SK-N-SH (cell line): ENCODE measurements at regions not wholly inside any gene's neighbourhood (a gene's known extent, or its start where the extent isn't known, plus 50 kb on each side); places are given as distances from the start of the nearest gene placed in this dataset.
A peak's percentile ranks its signal among the peaks of the same experiment; 100 is the strongest.

ENCODE experiments used
- CTCF ChIA-PET: fragments of 300-600, 350-600 bp; formaldehyde crosslinking; extraction: SDS; loops from one replicate; lab custom pipeline; 2021; lab: Yijun Ruan, JAX
- POLR2A ChIA-PET: fragments of 350-600 bp; sonication (Branson Sonifier 250); formaldehyde crosslinking; extraction: SDS; loops from one replicate; lab custom pipeline; 2020; ENCODE audit warnings: antibody characterized with exemption, inconsistent platforms; lab: Yijun Ruan, JAX
- DNase-seq: peaks from one replicate; pipeline ENCODE4 v3.0.0; 2012
- H2AFZ ChIP-seq: fragments of 200-600 bp; sonication (generic); 2 replicates; pipeline ENCODE4 v1.8.1; 2016; ENCODE audit warnings: antibody characterized with exemption, mild to moderate bottlenecking, low read depth
- H3F3A ChIP-seq: fragments of 200-600 bp; sonication (generic); replicated peaks from 2 replicates; pipeline ENCODE3; 2016; ENCODE audit warnings: antibody characterized with exemption, mild to moderate bottlenecking; ENCODE audit not compliant: insufficient read depth
- H3K27ac ChIP-seq, 2 experiments: fragments of 200-500 bp in 1 of 2; fragments of 200-600 bp in 1 of 2; sonication (Bioruptor generic) in 1 of 2; sonication (generic), shearing (Covaris generic) in 1 of 2; 2 replicates each; pipeline versions ENCODE4 v1.5.1 to v1.6.1; 2014 to 2016; ENCODE audit warnings: low read depth in 2 of 2, inconsistent platforms in 1 of 2, low read length in 1 of 2, mild to moderate bottlenecking in 1 of 2, mixed read lengths in 1 of 2
- H3K27me3 ChIP-seq: fragments of 200-600 bp; sonication (generic), shearing (Covaris generic); 2 replicates; pipeline ENCODE4 v1.6.1; 2016; ENCODE audit warnings: mixed run types; ENCODE audit not compliant: insufficient read depth
- H3K36me3 ChIP-seq, 2 experiments: fragments of 200-500 bp in 1 of 2; fragments of 200-600 bp in 1 of 2; sonication (Bioruptor generic) in 1 of 2; sonication (generic) in 1 of 2; replicated peaks in 1 of 2; 2 replicates each; pipeline versions ENCODE3 to v1.5.1; 2014 to 2016; ENCODE audit warnings: low read length in 1 of 2, mild to moderate bottlenecking in 1 of 2; ENCODE audit not compliant: insufficient read depth in 2 of 2, control insufficient read depth in 1 of 2
- H3K4me1 ChIP-seq, 2 experiments: fragments of 200-500 bp in 1 of 2; fragments of 200-600 bp in 1 of 2; sonication (Bioruptor generic) in 1 of 2; sonication (generic), shearing (Covaris generic) in 1 of 2; 2 replicates each; pipeline versions ENCODE4 v1.5.1 to v1.6.1; 2014 to 2016; ENCODE audit warnings: low read depth in 1 of 2, low read length in 1 of 2, mixed run types in 1 of 2; ENCODE audit not compliant: insufficient read depth in 2 of 2, control insufficient read depth in 1 of 2
- H3K4me2 ChIP-seq: fragments of 200-600 bp; sonication (generic), shearing (Covaris generic); 2 replicates; pipeline ENCODE4 v1.6.1; 2017; ENCODE audit warnings: mixed run types
- H3K4me3 ChIP-seq, 2 experiments: fragments of 200-500 bp in 1 of 2; fragments of 200-600 bp in 1 of 2; sonication (Bioruptor generic) in 1 of 2; sonication (generic), shearing (Covaris generic) in 1 of 2; 2 replicates each; pipeline versions ENCODE4 v1.5.1 to v1.8.1; 2014 to 2016; ENCODE audit warnings: low read depth in 2 of 2, inconsistent platforms in 1 of 2, low read length in 1 of 2, mild to moderate bottlenecking in 1 of 2, mixed read lengths in 1 of 2, moderate library complexity in 1 of 2
- H3K79me2 ChIP-seq: fragments of 200-600 bp; sonication (generic); 2 replicates; pipeline ENCODE4 v1.8.1; 2017; ENCODE audit warnings: mild to moderate bottlenecking; ENCODE audit not compliant: insufficient read depth
- H3K9ac ChIP-seq: fragments of 200-600 bp; sonication (generic); 2 replicates; pipeline ENCODE4 v1.6.1; 2017; ENCODE audit warnings: mixed run types
- H3K9me2 ChIP-seq: fragments of 200-600 bp; sonication (generic); 2 replicates; pipeline ENCODE4 v1.6.1; 2017; ENCODE audit warnings: mixed run types
- H3K9me3 ChIP-seq: fragments of 200-600 bp; sonication (generic); 2 replicates; pipeline ENCODE4 v1.6.1; 2017; ENCODE audit warnings: mixed run types, mild to moderate bottlenecking, moderate library complexity
- H4K20me1 ChIP-seq: fragments of 200-600 bp; sonication (generic); 2 replicates; pipeline ENCODE4 v1.6.1; 2017; ENCODE audit warnings: mild to moderate bottlenecking, mixed run types; ENCODE audit not compliant: insufficient read depth
- CHD2 ChIP-seq: fragments of 150-350 bp; IDR thresholded peaks from 2 replicates; pipeline ENCODE4 v1.6.1; 2018; ENCODE audit warnings: low read length; ENCODE audit not compliant: partially characterized antibody
- ELF1 ChIP-seq: IDR thresholded peaks from 2 replicates; pipeline ENCODE4 v1.4.0; 2012
- GATA2 ChIP-seq: sonication (generic); formaldehyde crosslinking; IDR thresholded peaks from 2 replicates; pipeline ENCODE4 v1.5.0; 2020; ENCODE audit warnings: mild to moderate bottlenecking, missing genetic modification reagents
- MXI1 ChIP-seq: IDR thresholded peaks from 2 replicates; pipeline ENCODE4 v1.6.1; 2012; ENCODE audit warnings: mild to moderate bottlenecking, low read depth, low read length, improper control_type of control experiment
- POLR2AphosphoS5 ChIP-seq: IDR thresholded peaks from 2 replicates; pipeline ENCODE4 v1.6.1; 2012; ENCODE audit warnings: low read depth, low read length
- RAD21 ChIP-seq: IDR thresholded peaks from 2 replicates; pipeline ENCODE4 v1.6.1; 2012; ENCODE audit warnings: mild to moderate bottlenecking, low read length
- RFX5 ChIP-seq: IDR thresholded peaks from 2 replicates; pipeline ENCODE4 v1.6.1; 2012; ENCODE audit warnings: mild to moderate bottlenecking, improper control_type of control experiment, low read length
- TEAD4 ChIP-seq: IDR thresholded peaks from 2 replicates; pipeline ENCODE4 v1.4.0; 2012; ENCODE audit warnings: mild to moderate bottlenecking, borderline replicate concordance; ENCODE audit not compliant: insufficient read depth
- YY1 ChIP-seq: IDR thresholded peaks from 2 replicates; pipeline ENCODE4 v1.4.0; 2012; ENCODE audit warnings: low read depth, mild to moderate bottlenecking
- WGBS: methylation state at CpG from one replicate; pipeline ENCODE4 v1.1.6; 2017; ENCODE audit warnings: low lambda C conversion rate; 5-methylcytosine and 5-hydroxymethylcytosine counted together
- TF ChIP-seq, protein P1 (sequence below): fragments of 150-350 bp; IDR thresholded peaks from 2 replicates; pipeline ENCODE4 v1.6.1; 2016; ENCODE audit warnings: mild to moderate bottlenecking, low read depth, low read length
- TF ChIP-seq, protein P2 (sequence below): IDR thresholded peaks from 2 replicates; pipeline ENCODE4 v1.4.0; 2012; ENCODE audit warnings: low read depth, borderline replicate concordance
- TF ChIP-seq, protein P3 (sequence below): fragments of 150-350 bp; IDR thresholded peaks from 2 replicates; pipeline ENCODE4 v1.6.1; 2017; ENCODE audit warnings: antibody characterized with exemption, low read length, low read depth, borderline replicate concordance
- TF ChIP-seq, protein P4 (sequence below): IDR thresholded peaks from 2 replicates; pipeline ENCODE4 v1.6.1; 2012; ENCODE audit warnings: mild to moderate bottlenecking, low read depth, low read length, moderate library complexity

DNA sequence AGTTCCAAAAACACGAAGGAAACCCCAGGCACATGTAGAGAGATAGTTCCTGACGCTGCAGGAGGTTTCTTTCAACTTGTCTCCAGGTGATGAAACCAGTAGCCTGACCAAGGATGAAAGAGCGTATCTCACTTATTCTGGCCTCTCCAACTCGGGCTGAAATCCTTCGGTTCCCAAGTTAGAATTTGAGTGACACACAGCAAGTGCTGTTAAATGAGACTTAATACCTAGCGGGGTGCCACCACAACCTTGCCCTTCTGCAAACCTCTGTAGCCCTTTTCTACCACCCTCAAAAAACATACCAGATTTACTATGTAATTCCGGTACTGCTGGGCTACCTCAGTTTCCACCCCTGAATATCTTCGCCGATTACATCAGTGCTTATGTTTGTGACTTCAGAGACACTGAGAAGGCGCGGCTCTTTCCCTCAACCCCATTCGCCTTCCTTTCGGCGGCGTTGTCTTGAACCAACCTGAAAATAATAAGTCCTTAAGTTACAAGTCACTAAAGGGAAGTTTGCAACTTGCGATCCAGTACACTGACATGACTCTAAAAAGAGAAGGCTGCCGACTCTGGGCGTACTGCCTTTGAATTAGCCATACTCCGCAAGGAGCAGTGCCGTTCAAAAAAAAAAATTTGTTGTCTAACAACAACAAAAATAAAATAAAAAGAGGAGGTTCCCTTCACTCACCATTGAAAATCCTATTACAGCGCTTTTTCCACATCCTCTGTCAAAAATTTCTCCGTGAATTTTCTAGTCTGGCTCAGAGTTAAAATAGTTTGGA lies 194.9 kb upstream of the ZNF184 start:
- Histone ChIP-seq H3K79me2 (no peaks in the 10 kb centered on the region), H3K4me3 (peak overlapping the region in 1 of 2 experiments; percentile 5; a peak in 1 of 4 replicates), H2AFZ (no peak overlapping the region), H3K27ac (no peak overlapping the region), H3K4me1 (no peaks in the 10 kb centered on the region; a peak in 2 of 4 replicates), H3K9me3 (no peaks in the 10 kb centered on the region), H4K20me1 (no peaks in the 10 kb centered on the region), H3K36me3 (no peaks in the 10 kb centered on the region), H3K9ac (no peak overlapping the region), H3K27me3 (peaks cover 37% of the 10 kb centered on the region), H3F3A (peaks cover 42% of the 10 kb centered on the region), H3K9me2 (no peaks in the 10 kb centered on the region), H3K4me2 (peak overlapping the region; percentile 76)
- POLR2A ChIA-PET: no interaction called here
- TF ChIP-seq TEAD4 (no peak), CHD2 (no peak), RFX5 (no peak), POLR2AphosphoS5 (no peak), ELF1 (no peak), YY1 (no peak), RAD21 (no peak), GATA2 (CRISPR knock-in tag) (no peak), MXI1 (no peak)
- TF ChIP-seq, protein P1, sequence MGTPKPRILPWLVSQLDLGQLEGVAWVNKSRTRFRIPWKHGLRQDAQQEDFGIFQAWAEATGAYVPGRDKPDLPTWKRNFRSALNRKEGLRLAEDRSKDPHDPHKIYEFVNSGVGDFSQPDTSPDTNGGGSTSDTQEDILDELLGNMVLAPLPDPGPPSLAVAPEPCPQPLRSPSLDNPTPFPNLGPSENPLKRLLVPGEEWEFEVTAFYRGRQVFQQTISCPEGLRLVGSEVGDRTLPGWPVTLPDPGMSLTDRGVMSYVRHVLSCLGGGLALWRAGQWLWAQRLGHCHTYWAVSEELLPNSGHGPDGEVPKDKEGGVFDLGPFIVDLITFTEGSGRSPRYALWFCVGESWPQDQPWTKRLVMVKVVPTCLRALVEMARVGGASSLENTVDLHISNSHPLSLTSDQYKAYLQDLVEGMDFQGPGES: no peak
- TF ChIP-seq, protein P2, sequence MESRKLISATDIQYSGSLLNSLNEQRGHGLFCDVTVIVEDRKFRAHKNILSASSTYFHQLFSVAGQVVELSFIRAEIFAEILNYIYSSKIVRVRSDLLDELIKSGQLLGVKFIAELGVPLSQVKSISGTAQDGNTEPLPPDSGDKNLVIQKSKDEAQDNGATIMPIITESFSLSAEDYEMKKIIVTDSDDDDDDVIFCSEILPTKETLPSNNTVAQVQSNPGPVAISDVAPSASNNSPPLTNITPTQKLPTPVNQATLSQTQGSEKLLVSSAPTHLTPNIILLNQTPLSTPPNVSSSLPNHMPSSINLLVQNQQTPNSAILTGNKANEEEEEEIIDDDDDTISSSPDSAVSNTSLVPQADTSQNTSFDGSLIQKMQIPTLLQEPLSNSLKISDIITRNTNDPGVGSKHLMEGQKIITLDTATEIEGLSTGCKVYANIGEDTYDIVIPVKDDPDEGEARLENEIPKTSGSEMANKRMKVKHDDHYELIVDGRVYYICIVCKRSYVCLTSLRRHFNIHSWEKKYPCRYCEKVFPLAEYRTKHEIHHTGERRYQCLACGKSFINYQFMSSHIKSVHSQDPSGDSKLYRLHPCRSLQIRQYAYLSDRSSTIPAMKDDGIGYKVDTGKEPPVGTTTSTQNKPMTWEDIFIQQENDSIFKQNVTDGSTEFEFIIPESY: no peak
- TF ChIP-seq, protein P3, sequence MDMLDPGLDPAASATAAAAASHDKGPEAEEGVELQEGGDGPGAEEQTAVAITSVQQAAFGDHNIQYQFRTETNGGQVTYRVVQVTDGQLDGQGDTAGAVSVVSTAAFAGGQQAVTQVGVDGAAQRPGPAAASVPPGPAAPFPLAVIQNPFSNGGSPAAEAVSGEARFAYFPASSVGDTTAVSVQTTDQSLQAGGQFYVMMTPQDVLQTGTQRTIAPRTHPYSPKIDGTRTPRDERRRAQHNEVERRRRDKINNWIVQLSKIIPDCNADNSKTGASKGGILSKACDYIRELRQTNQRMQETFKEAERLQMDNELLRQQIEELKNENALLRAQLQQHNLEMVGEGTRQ: no peak
- TF ChIP-seq, protein P4, sequence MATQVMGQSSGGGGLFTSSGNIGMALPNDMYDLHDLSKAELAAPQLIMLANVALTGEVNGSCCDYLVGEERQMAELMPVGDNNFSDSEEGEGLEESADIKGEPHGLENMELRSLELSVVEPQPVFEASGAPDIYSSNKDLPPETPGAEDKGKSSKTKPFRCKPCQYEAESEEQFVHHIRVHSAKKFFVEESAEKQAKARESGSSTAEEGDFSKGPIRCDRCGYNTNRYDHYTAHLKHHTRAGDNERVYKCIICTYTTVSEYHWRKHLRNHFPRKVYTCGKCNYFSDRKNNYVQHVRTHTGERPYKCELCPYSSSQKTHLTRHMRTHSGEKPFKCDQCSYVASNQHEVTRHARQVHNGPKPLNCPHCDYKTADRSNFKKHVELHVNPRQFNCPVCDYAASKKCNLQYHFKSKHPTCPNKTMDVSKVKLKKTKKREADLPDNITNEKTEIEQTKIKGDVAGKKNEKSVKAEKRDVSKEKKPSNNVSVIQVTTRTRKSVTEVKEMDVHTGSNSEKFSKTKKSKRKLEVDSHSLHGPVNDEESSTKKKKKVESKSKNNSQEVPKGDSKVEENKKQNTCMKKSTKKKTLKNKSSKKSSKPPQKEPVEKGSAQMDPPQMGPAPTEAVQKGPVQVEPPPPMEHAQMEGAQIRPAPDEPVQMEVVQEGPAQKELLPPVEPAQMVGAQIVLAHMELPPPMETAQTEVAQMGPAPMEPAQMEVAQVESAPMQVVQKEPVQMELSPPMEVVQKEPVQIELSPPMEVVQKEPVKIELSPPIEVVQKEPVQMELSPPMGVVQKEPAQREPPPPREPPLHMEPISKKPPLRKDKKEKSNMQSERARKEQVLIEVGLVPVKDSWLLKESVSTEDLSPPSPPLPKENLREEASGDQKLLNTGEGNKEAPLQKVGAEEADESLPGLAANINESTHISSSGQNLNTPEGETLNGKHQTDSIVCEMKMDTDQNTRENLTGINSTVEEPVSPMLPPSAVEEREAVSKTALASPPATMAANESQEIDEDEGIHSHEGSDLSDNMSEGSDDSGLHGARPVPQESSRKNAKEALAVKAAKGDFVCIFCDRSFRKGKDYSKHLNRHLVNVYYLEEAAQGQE: no peak
- no peak for DNase-seq
- 18% methylated on average over 22 of the region's 22 CpGs for WGBS
- CTCF ChIA-PET: interaction anchor here (0.6 kb wide), 1 partner anchor 866 kb away, joined by 3 read pairs; no protein-coding TSS in a partner anchor
